Right atrium auricular region (tissue), 2 donors: ENCODE measurements at regions not wholly inside any gene's neighbourhood (a gene's known extent, or its start where the extent isn't known, plus 50 kb on each side); places are given as distances from the start of the nearest gene placed in this dataset.

Experiments used
- DNase-seq: peaks from one replicate; pipeline ENCODE4 v3.0.0-alpha.2; 2019; ENCODE audit warnings: low spot score
- H3K27ac ChIP-seq, 2 donors: fragments of 200-600 bp; sonication (generic); 1 replicate in 1 of 2; 2 replicates in 1 of 2; pipeline ENCODE4 v1.5.1; 2016 to 2019
- H3K27me3 ChIP-seq, 2 donors: fragments of 200-600 bp; sonication (generic); one replicate each; pipeline versions ENCODE4 v1.5.1 to v1.6.0; 2017 to 2019
- H3K36me3 ChIP-seq: fragments of 200-600 bp; sonication (generic); one replicate; pipeline ENCODE4 v1.5.1; 2016
- H3K4me1 ChIP-seq, 2 donors: fragments of 200-600 bp; sonication (generic); one replicate each; pipeline versions ENCODE4 v1.5.1 to v1.6.0; 2017 to 2019
- H3K4me3 ChIP-seq, 2 donors: fragments of 200-600 bp; sonication (generic); 1 replicate in 1 of 2; 2 replicates in 1 of 2; pipeline ENCODE4 v1.5.1; 2017 to 2019; ENCODE audit warnings: mild to moderate bottlenecking in 1 of 2, moderate library complexity in 1 of 2
- H3K9me3 ChIP-seq, 2 donors: fragments of 200-600 bp; sonication (generic); one replicate each; pipeline ENCODE4 v1.5.1; 2019
- CTCF ChIP-seq, 2 donors: fragments of 200-600 bp; sonication (generic); IDR thresholded peaks; one replicate each; pipeline ENCODE4 v1.5.1; 2019; ENCODE audit warnings: antibody characterized with exemption in 2 of 2

GRCh38 chr14:86221000-86221399, 691.1 kb downstream of the FLRT2 start:
- no peaks in the 10 kb centered on the region for H3K36me3 ChIP-seq
- no peak for TF ChIP-seq CTCF (IDR thresholded peaks at IDR 0.05)
- no peaks in the 10 kb centered on the region for H3K9me3 ChIP-seq
- no peak for DNase-seq
- no peaks in the 10 kb centered on the region for H3K4me1 ChIP-seq
- no peaks in the 10 kb centered on the region for H3K27me3 ChIP-seq
- no peak overlapping the region for H3K4me3 ChIP-seq
- H3K27ac ChIP-seq: no peak overlapping the region

DNA sequence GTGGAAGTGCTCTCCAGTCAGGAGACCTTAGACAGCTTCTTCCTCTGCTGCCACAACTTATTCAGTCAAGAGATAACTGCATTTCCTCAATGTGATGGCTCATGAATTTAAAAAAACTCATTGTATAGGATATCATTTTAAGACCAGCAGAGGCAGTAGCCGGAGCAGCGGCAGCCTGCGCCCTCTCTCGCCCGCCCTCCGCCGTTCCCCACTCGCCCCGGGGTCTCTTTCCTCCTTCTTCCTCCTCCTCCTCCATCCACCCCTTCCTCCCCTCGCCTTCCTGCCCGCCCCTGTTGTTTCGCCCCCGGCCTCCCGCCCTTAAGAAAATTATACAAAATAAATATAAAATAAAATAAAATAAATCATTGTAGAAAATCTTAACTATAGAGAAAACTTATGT, 687.6 kb downstream of the FLRT2 start:
- Histone ChIP-seq H3K27me3 (no peaks in the 10 kb centered on the region), H3K27ac (no peak overlapping the region), H3K4me3 (no peak overlapping the region), H3K4me1 (no peaks in the 10 kb centered on the region), H3K9me3 (no peaks in the 10 kb centered on the region), H3K36me3 (no peaks in the 10 kb centered on the region)
- DNase-seq: no peak
- TF ChIP-seq CTCF (IDR thresholded peaks at IDR 0.05): no peak

DNA sequence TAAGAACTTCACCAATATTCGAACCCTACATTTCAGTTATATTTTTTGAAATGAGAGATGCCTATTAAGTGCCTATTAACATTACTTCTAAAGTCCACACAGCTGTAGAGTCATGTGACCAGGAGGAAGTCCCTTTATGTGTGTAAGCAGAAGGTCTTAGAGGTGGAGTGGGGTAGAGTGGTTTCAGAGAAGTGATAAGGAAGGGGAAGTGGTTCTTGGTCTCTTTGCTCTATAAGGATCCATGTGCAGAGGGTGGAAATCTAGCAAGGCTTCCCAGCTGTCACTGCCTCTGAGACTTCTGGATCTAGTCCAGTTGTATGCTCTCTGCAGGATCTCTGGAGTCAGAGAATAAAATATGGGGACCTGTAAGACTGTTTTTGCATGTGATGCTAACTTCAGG, 673.9 kb downstream of the FLRT2 start:
- Histone ChIP-seq H3K4me3 (no peak overlapping the region), H3K27me3 (no peaks in the 10 kb centered on the region), H3K36me3 (no peaks in the 10 kb centered on the region), H3K27ac (no peak overlapping the region), H3K9me3 (no peaks in the 10 kb centered on the region), H3K4me1 (no peaks in the 10 kb centered on the region)
- DNase-seq: no peak
- TF ChIP-seq CTCF (IDR thresholded peaks at IDR 0.05): no peak

- DNase-seq: no peak
- H3K36me3 ChIP-seq: no peaks in the 10 kb centered on the region
- H3K27ac ChIP-seq: no peak overlapping the region
- no peaks in the 10 kb centered on the region for H3K4me1 ChIP-seq
- H3K9me3 ChIP-seq: no peaks in the 10 kb centered on the region
- no peak for TF ChIP-seq CTCF (IDR thresholded peaks at IDR 0.05)
- H3K27me3 ChIP-seq: no peaks in the 10 kb centered on the region
- H3K4me3 ChIP-seq: no peak overlapping the region
Observed at GRCh38 chr14:86196471-86196870, 666.5 kb downstream of the FLRT2 start.

DNA sequence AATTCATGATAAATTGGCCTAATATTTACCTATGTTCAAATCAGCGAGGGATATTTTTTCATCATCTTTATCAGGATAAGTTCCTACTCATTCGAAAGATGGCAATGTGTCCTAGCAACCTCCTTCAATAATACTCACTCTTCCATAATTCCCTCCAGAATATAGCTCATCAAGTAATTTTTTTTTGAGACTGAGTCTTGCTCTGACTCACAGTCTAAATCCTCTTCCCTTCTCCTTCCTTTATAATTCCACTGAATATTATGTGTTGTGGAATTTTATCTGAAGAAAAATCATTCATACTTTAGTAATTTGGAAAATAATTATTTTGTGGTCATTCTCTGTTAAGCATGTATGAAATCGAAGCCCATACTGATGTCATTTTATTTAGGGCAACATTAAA, 663.8 kb downstream of the FLRT2 start:
- no peak for TF ChIP-seq CTCF (IDR thresholded peaks at IDR 0.05)
- no peak overlapping the region for H3K4me3 ChIP-seq
- no peaks in the 10 kb centered on the region for H3K27me3 ChIP-seq
- no peak for DNase-seq
- no peaks in the 10 kb centered on the region for H3K4me1 ChIP-seq
- no peaks in the 10 kb centered on the region for H3K9me3 ChIP-seq
- H3K27ac ChIP-seq: no peak overlapping the region
- no peaks in the 10 kb centered on the region for H3K36me3 ChIP-seq

- Histone ChIP-seq H3K27me3 (no peaks in the 10 kb centered on the region), H3K4me3 (no peak overlapping the region), H3K9me3 (no peaks in the 10 kb centered on the region), H3K27ac (no peak overlapping the region), H3K36me3 (no peaks in the 10 kb centered on the region), H3K4me1 (no peaks in the 10 kb centered on the region)
- TF ChIP-seq CTCF (IDR thresholded peaks at IDR 0.05): no peak
- no peak for DNase-seq
Observed at GRCh38 chr14:86179980-86180379, 650.0 kb downstream of the FLRT2 start.
